Fibroblast of pulmonary artery (primary cell): ENCODE measurements at regions not wholly inside any gene's neighbourhood (a gene's known extent, or its start where the extent isn't known, plus 50 kb on each side); places are given as distances from the start of the nearest gene placed in this dataset.

Experiments used
- DNase-seq: peaks from one replicate; pipeline ENCODE4 v3.0.0-alpha.2; 2010; ENCODE audit warnings: low read depth
- H3K4me3 ChIP-seq: replicated peaks from 2 replicates; pipeline ENCODE4 v1.5.1; 2011; ENCODE audit warnings: low read depth, mild to moderate bottlenecking, control low read depth, low read length, moderate library complexity
- CTCF ChIP-seq: IDR thresholded peaks from 2 replicates; pipeline ENCODE4 v1.5.1; 2011; ENCODE audit warnings: mild to moderate bottlenecking, control low read depth, low read length, inconsistent platforms; ENCODE audit errors: missing control alignments

- no peak for TF ChIP-seq CTCF
- no peak overlapping the region for H3K4me3 ChIP-seq
- DNase-seq, result no peak
These were observed 86.2 kb upstream of the ZNF469 start for GRCh38 chr16:88296437-88297177.

- no peak for DNase-seq
- no peak overlapping the region for H3K4me3 ChIP-seq
- TF ChIP-seq CTCF, result no peak
These were observed 85.5 kb upstream of the ZNF469 start for GRCh38 chr16:88297178-88297720.

- TF ChIP-seq CTCF, result no peak
These were observed 84.5 kb upstream of the ZNF469 start for GRCh38 chr16:88298181-88298832.

GRCh38 chr16:88298833-88299745, 83.7 kb upstream of the ZNF469 start:
- no peak overlapping the region for H3K4me3 ChIP-seq
- no peak for DNase-seq
- TF ChIP-seq CTCF, result no peak

More at GRCh38 chr16:88298181-88298832, 84.5 kb upstream of the ZNF469 start:
- no peak overlapping the region for H3K4me3 ChIP-seq
- peak; percentile 61 for DNase-seq

GRCh38 chr16:88299751-88300462, 82.9 kb upstream of the ZNF469 start:
- H3K4me3 ChIP-seq, result no peak overlapping the region

More at GRCh38 chr16:88299751-88300462, 82.9 kb upstream of the ZNF469 start:
- no peak for DNase-seq
- TF ChIP-seq CTCF, result no peak
